Caki2 (cell line): ENCODE measurements at regions not wholly inside any gene's neighbourhood (a gene's known extent, or its start where the extent isn't known, plus 50 kb on each side); places are given as distances from the start of the nearest gene placed in this dataset.
"Not testable (repeated sequence)": the region's sequence is repeated elsewhere in the genome, so short reads cannot be mapped to it uniquely, and the experiment has no call there.

Source experiments
- DNase-seq: peaks from one replicate; pipeline ENCODE4 v3.0.0-alpha.2; 2015; ENCODE audit warnings: low read depth
- in situ Hi-C: cut with HindIII; loops from 2 replicates; pipeline ENCODE4 v1.10.0; 2016; ENCODE audit warnings: low sequenced_read_pairs, low pct_unique_long_range_greater_than_20kb, mixed read lengths

DNA sequence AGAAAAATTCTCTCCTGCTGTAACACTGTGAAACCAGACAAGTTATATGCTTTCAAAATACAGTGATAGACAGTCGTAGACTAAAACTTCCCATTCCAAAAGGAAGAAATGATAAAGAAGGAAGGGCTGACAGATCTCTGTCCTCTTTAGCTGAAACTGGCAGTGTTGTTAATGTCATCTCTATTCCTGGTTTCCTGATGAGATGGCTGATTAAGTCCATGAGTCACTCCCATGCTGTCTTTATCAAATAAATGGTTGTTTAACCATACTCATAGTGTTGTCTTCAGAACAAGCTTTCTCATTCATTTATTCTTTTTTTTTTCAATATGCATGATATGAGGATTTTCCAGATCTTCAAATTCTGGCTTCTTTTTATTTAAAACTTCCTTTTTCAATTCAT, 952.2 kb upstream of the WWC1 start:
- in situ Hi-C loops: no loop called here

GRCh38 chr5:167346461-167346860, 945.0 kb upstream of the WWC1 start:
- in situ Hi-C loops: no loop called here
- no peak for DNase-seq

More for the DNA sequence above, 952.2 kb upstream of the WWC1 start:
- DNase-seq: peak; percentile 10

DNA sequence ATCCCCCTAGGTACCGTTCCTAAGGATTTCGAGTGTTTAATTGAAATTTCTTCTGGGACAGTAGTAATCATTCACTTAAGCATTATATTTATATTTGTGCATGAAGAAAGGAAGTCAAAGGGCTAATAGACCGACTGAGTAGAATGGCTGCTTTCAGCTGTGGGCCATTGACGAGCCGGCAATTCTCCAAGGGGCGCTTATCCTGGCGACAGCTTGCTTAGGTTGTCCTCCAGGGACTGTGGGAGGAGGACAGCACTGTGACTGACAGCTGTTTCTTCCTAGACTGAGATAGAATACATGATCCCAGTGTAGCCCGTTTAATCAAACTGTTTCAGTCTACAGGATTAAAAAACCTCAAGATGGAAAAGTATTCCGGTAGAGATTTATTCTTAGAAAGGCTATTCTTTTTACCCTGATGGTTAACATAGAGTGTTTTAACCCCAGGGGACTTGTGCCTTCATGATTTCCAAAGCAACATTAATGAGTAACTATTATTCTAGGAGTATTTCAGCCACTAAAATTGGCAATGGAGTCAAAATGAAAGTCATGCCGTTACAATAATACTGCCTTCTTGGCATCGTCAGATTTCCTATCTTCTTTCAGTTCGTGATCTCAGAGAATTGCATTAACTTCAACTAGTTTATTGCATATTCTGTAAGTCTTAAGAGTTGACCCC, 943.1 kb upstream of the WWC1 start:
- DNase-seq: no peak
- in situ Hi-C loops: no loop called here

- no peak for DNase-seq
- in situ Hi-C loops: no loop called here
Measured at GRCh38 chr5:167348980-167349379, 942.5 kb upstream of the WWC1 start.

- no peak for DNase-seq
- in situ Hi-C loops: no loop called here
Measured at GRCh38 chr5:167351316-167351715, 940.1 kb upstream of the WWC1 start.

DNA sequence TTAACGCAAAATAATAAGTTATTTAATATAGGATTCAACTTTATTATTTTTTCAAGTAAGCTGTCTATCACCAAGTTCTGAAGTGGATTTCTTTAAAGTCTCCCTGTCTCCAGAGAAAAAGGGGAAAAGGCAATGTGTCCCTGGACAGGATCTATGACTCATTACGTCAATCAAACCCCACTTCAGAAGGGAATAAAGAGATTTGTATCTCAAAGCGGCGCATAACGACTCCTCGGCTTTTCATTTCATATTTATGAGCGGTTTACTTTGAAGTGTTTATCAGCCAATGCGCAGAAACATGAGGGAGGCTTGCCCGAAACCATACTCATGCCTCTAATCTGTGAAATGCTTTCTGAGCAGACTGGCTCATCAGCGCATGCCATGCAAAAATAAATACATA, 938.6 kb upstream of the WWC1 start:
- DNase-seq: no peak
- in situ Hi-C loops: no loop called here

- DNase-seq: no peak
- in situ Hi-C loops: no loop called here
Measured at GRCh38 chr5:167355346-167355745, 936.1 kb upstream of the WWC1 start.

- in situ Hi-C loops: no loop called here
- no peak for DNase-seq
Measured at GRCh38 chr5:167356374-167356773, 935.1 kb upstream of the WWC1 start.

GRCh38 chr5:167358868-167359492, 932.5 kb upstream of the WWC1 start:
- in situ Hi-C loops: no loop called here
- no peak for DNase-seq

DNA sequence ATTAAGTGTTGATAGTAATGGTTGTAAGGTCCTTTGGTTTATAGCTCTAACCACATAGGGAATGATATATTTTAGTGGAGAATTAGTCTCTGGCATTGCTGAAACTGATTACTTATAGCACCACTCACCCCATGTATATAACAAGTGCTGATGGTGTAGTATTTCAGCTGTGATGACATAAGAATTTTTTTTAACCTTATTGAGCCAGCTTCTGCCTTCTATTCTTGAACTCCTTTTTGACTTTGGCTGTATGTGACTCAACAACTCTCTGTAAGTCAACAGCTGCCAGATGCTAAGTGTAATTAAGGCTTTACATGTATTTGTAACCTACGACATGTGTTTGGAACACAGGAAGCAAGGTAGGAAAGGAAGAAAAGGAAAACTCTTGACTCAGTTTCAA, 929.6 kb upstream of the WWC1 start:
- DNase-seq: no peak
- in situ Hi-C loops: no loop called here

- no peak for DNase-seq
- in situ Hi-C loops: no loop called here
Measured at GRCh38 chr5:167363065-167363464, 928.4 kb upstream of the WWC1 start.

DNA sequence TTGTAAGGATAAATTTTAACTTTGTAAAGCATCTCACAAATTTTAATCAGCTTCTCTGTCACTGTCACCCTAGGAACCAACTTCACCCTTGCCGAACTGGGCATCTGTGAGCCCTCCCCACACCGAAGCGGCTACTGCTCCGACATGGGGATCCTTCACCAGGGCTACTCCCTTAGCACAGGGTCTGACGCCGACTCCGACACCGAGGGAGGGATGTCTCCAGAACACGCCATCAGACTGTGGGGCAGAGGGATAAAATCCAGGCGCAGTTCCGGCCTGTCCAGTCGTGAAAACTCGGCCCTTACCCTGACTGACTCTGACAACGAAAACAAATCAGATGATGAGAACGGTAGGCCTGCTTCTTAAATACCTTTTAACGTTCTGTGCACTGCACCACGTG, 916.3 kb upstream of the WWC1 start:
- in situ Hi-C loops: no loop called here
- no peak for DNase-seq

DNA sequence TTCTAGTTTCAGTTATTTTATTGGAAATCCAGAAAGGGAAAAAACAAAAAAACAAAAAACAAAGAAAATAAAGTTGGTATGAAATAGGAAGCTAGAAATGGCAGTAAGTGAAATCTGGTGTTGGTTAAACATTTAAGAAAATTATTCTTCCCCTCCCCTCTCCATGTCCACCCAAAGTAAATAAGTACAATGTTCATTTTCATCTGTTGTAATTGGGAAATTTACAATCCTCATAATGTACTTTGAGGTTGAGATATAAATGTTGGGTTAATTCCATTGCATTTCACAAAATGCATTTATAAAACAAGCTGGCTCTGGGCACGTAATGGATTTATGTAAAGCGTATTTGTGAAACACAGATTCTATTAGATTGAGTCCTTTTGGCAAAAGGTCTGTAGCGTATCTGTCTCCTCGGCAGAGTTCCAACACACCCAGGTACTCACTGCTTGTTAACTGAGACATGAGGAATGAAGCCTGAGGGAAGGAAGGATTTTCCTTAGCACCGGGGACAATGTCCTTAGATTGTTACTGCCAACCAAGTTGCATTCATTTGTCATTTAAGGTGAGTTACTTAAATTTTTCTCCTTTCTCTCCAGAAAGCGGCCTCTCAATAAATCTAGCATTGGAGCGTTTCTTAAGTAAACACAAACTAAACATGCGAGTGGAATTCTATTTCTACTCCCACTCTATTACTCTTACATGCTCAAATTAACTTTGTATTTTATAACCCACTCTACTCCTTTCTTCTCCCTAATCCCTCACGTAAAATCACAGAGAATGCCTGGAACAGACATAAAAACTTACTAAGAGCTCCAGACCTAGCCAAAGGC, 912.3 kb upstream of the WWC1 start:
- DNase-seq: no peak

GRCh38 chr5:167381457-167381856, 910.0 kb upstream of the WWC1 start:
- in situ Hi-C loops: no loop called here
- DNase-seq: no peak

More for the DNA sequence above, 912.3 kb upstream of the WWC1 start:
- in situ Hi-C loops: no loop called here

GRCh38 chr5:167389537-167389936, 901.9 kb upstream of the WWC1 start:
- no peak for DNase-seq
- in situ Hi-C loops: no loop called here

DNA sequence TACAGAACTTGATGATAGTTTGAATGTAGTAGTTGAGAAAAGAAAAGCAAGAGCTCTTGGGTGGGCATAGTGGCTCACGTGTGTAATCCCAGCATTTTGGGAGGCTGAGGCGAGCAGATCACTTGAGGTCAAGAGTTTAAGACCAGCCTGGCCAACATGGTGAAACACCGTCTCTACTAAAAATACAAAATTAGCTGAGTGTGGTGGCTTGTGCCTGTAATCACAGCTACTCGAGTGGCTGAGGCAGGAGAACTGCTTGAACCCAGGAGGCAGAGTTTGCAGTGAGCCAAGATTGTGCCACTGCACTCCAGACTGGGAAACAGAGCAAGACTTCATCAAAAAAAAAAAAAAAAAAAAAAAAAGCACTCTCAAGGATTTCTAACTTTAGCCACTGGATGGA, 900.2 kb upstream of the WWC1 start:
- in situ Hi-C loops, DNase-seq: not testable (repeated sequence)

- no peak for DNase-seq
Measured at GRCh38 chr5:167392240-167392639, 899.2 kb upstream of the WWC1 start.

GRCh38 chr5:167393358-167393757, 898.1 kb upstream of the WWC1 start:
- in situ Hi-C loops: no loop called here
- no peak for DNase-seq

More at GRCh38 chr5:167392240-167392639, 899.2 kb upstream of the WWC1 start:
- in situ Hi-C loops: no loop called here

DNA sequence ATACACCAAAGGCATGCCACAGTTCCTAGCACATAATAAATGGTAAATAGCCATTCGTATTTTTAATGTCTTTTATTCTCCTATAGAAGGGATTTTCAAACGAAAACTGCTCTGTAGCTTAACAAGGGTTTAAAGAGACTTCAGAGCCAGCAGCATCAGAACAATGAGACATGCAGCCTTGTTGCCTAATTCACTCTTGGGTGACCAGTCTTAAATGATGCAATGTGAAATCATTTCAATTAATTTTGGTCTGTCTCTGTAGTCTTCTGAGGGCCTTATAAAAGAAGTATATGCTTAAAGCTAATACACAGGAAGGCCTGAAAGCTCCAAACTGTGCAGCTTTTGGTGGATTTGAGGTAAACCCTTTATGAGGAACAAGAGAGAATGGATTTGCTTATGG, 888.8 kb upstream of the WWC1 start:
- no peak for DNase-seq
- in situ Hi-C loops: no loop called here
